ENCODE measurements at regions not wholly inside any gene's neighbourhood (a gene's known extent, or its start where the extent isn't known, plus 50 kb on each side); places are given as distances from the start of the nearest gene placed in this dataset.

GRCh38 chr12:127629066-127629820 is 637.7 kb upstream of the TMEM132C start:
- no peak for DNase-seq (ENCODE audit: low spot score)

DNA sequence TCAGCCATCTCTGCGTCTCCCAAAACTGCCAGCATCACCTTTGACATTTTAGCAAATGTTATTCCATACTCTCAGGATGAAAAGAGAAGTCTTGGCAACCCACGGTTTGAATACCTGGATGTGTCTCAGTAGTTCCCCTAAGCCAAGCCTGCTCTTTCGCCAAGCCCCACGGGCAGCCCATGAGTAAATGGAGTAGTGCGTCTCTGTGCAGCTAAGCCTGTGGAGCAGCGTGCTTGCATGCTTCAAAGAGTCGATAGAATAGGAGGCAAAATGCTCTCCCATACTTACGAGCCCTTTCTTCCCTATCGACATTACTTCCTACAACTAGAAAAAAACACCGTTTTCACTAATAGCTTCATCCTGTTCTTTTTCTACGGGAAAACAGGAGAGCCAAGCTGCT is 634.5 kb upstream of the TMEM132C start:
- no peak for DNase-seq (ENCODE audit: low spot score)

DNA sequence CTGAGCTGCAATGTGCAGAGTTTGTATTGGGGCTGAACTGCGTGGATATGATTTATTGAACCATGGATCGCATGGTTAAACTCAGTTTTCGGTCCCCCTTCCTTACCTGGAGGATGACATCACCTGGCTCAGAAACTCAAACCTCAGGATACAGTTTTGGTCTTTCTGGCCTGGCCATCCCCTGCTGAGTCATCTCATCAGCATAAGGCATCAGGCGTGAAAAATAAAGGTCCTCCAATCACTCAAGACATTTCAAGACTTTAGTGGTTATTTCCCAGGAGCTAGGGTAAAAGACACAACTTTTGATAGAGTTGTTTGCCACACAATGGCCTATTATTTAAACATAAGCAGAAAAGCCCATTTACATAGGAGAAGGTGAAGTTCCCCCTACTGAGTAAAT is 631.1 kb upstream of the TMEM132C start:
- peak; percentile 5 for DNase-seq (ENCODE audit: low spot score)

GRCh38 chr12:127636882-127637281 is 630.1 kb upstream of the TMEM132C start:
- no peak for DNase-seq (ENCODE audit: low spot score)

DNA sequence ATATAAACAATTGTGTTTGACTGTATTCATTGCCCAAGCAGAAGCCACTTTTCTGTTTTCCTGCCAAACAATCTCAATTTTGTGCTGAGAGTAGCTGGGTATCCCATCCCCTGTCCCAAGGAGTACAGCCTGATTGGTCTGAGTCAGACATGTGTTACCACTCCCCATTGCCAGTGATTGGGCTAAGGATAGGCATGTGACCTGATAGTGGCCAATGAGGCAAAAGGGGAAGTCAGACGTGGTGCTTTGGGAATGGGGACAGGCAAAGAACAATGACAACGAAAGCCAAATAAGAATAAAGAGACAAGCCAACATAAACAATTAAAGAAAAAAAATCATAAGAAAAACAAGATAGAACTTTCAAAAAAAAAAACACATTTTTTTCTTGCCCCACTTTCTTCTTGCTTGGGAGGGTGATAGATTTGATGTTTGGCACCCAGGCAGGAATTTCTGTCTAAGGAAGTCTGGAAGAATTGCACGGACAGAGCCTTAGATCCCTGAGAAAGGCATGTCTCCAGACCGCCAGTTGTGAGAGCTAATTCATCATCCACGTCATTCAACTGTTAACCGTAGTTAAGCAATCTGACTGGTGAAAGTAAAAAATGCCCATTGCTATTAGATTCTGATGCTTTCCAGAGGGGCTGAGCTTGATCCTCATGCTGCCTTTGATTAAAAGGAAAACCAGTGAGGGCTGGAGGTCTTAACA is 626.6 kb upstream of the TMEM132C start:
- DNase-seq (ENCODE audit: low spot score), result no peak

GRCh38 chr12:127642208-127642607 is 624.8 kb upstream of the TMEM132C start:
- no peak for DNase-seq (ENCODE audit: low spot score)

- no peak for DNase-seq (ENCODE audit: low spot score)
Measured at GRCh38 chr12:127648321-127648720, 618.6 kb upstream of the TMEM132C start.

DNA sequence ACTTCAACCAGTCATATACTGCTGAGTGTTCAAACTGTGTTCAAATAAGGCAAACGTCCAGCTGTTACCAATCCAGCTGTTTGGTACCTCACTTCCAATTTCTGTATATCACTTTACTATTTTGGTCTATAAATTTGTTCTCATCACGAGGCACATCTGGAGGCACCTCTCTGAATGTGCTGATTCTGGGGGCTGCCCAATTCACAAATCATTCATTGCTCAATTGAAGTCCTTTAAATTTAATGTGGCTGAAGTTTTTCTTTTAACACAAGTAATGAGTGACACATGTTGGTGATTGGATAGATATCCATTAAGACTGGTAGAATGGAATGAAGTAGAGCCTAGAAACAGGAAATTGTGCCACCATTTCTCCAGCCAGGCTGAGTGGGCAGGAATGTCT is 617.0 kb upstream of the TMEM132C start:
- DNase-seq (ENCODE audit: low spot score), result no peak

- DNase-seq (ENCODE audit: low spot score), result no peak
Measured at GRCh38 chr12:127650626-127651025, 616.3 kb upstream of the TMEM132C start.

- DNase-seq (ENCODE audit: low spot score), result no peak
Measured at GRCh38 chr12:127652281-127652680, 614.7 kb upstream of the TMEM132C start.

- no peak for DNase-seq (ENCODE audit: low spot score)
Measured at GRCh38 chr12:127654383-127654985, 612.5 kb upstream of the TMEM132C start.

GRCh38 chr12:127655691-127656090 is 611.3 kb upstream of the TMEM132C start:
- no peak for DNase-seq (ENCODE audit: low spot score)

DNA sequence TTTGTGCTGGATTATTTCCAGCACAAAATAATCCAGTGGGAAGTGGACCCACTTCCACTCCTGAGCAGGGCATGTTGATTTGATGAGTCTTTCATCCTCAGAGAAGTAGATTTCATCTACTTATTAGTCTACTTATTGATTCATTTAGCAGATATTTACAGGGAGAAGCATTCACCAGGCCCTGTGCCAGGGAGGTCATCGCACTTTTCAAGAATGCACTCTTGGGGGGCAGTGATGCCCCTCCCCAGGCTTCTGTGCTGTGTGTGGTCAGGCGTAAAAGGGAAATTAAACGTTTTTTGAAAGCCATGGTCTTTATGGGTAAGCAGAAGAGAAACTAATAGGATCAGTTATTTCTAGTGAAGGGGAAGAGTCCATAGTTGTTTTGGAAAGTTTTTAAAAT is 610.7 kb upstream of the TMEM132C start:
- DNase-seq (ENCODE audit: low spot score), result no peak

GRCh38 chr12:127657036-127657435 is 609.9 kb upstream of the TMEM132C start:
- DNase-seq (ENCODE audit: low spot score), result no peak

GRCh38 chr12:127660961-127661360 is 606.0 kb upstream of the TMEM132C start:
- DNase-seq (ENCODE audit: low spot score), result no peak

- DNase-seq (ENCODE audit: low spot score), result no peak
Measured at GRCh38 chr12:127663716-127664115, 603.3 kb upstream of the TMEM132C start.

- no peak for DNase-seq (ENCODE audit: low spot score)
Measured at GRCh38 chr12:127664901-127665300, 602.1 kb upstream of the TMEM132C start.

- DNase-seq (ENCODE audit: low spot score), result no peak
Measured at GRCh38 chr12:127667131-127667685, 599.8 kb upstream of the TMEM132C start.

GRCh38 chr12:127670294-127670693 is 596.7 kb upstream of the TMEM132C start:
- no peak for DNase-seq (ENCODE audit: low spot score)

DNA sequence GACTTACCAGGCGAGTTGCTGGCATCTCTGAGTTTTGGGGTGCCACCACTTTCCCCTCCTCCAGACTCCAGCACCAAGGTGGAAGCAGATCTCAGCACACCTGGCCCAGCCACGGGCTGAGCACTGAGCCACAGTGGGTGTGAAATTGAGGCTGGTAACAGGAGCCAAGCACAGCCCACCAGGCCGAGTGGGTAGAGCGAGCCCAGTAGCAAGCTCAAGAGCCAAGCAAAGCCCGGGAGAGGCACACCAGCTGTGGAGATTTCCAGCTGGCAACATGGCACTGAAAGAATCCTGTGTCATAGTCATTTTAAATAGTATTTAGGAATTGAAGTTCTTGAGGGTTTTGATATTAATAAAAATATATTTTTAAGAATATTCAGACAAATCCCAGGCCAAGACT is 596.2 kb upstream of the TMEM132C start:
- no peak for DNase-seq (ENCODE audit: low spot score)

GRCh38 chr12:127675936-127676335 is 591.0 kb upstream of the TMEM132C start:
- no peak for DNase-seq (ENCODE audit: low spot score)

- peak; percentile 64 for DNase-seq (ENCODE audit: low spot score)
Measured at GRCh38 chr12:127677537-127678131, 589.3 kb upstream of the TMEM132C start.

GRCh38 chr12:127678945-127679344 is 588.0 kb upstream of the TMEM132C start:
- DNase-seq (ENCODE audit: low spot score), result no peak
